ENCODE measurements at regions not wholly inside any gene's neighbourhood (a gene's known extent, or its start where the extent isn't known, plus 50 kb on each side); places are given as distances from the start of the nearest gene placed in this dataset.

DNA sequence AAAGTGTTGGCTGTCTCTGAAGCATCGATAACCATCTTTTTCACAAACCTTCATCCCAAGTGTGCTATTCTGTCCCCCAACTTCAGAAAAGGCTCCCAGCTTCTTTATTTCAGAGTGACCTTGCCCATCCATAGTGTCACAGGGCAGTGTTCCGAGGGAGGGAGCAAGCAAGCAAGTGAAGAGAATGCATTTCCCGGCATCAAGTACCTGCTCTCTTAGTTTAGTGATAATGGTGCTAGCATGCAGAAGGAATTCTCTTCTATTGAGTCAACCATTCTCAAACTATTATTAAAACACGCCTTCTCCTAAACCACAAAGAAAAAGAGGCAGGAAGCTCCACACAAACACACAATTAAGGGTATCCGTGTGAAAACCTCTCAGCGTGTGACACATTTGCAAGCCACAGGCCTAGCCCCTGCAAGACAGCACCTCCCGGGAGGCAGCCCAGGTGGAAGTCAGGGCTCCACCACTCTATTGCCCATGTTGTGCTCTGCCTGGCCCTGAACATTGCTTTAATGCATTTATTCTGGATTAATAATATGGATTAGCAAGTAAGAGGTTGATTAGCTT lies 504.9 kb downstream of the GALR1 start:
- TF ChIP-seq, protein P1, sequence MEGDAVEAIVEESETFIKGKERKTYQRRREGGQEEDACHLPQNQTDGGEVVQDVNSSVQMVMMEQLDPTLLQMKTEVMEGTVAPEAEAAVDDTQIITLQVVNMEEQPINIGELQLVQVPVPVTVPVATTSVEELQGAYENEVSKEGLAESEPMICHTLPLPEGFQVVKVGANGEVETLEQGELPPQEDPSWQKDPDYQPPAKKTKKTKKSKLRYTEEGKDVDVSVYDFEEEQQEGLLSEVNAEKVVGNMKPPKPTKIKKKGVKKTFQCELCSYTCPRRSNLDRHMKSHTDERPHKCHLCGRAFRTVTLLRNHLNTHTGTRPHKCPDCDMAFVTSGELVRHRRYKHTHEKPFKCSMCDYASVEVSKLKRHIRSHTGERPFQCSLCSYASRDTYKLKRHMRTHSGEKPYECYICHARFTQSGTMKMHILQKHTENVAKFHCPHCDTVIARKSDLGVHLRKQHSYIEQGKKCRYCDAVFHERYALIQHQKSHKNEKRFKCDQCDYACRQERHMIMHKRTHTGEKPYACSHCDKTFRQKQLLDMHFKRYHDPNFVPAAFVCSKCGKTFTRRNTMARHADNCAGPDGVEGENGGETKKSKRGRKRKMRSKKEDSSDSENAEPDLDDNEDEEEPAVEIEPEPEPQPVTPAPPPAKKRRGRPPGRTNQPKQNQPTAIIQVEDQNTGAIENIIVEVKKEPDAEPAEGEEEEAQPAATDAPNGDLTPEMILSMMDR (IDR thresholded peaks at IDR 0.05; ENCODE audit: low read depth, low read length) = no peak
- H3K4me3 ChIP-seq (ENCODE audit: low read depth, low read length) = no peak overlapping the region
- DNase-seq (ENCODE audit: low read depth, low spot score) = no peak
- in situ Hi-C loops (cut with HindIII; ENCODE audit: low sequenced_read_pairs) = no loop called here

DNA sequence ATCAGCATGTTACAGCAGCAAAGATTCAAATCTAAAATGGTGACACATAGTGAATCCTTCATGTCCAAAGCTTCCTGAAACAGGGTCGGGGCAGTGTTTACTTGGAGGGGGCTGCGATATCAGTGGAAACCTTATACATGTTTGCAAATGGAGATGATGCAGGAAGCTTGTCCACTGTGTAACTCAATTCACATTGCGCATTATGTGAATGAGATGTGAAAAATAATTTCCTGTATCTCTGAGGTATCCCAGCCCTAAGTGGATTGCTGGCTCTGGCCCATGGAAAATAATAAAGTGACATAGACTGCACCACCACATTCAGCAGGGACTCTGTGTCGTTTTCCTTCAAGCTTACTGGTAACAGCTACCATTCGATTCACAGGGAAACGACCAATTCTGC lies 505.5 kb downstream of the GALR1 start:
- TF ChIP-seq, protein P1 (IDR thresholded peaks at IDR 0.05; ENCODE audit: low read depth, low read length) = no peak
- no peak overlapping the region for H3K4me3 ChIP-seq (ENCODE audit: low read depth, low read length)
- in situ Hi-C loops (cut with HindIII; ENCODE audit: low sequenced_read_pairs) = no loop called here
- DNase-seq (ENCODE audit: low read depth, low spot score) = no peak

- in situ Hi-C loops (cut with HindIII; ENCODE audit: low sequenced_read_pairs) = no loop called here
- H3K4me3 ChIP-seq (ENCODE audit: low read depth, low read length) = no peak overlapping the region
- TF ChIP-seq, protein P1 (IDR thresholded peaks at IDR 0.05; ENCODE audit: low read depth, low read length) = no peak
- no peak for DNase-seq (ENCODE audit: low read depth, low spot score)
Measured at GRCh38 chr18:77761332-77761731, 511.7 kb downstream of the GALR1 start.

GRCh38 chr18:77762014-77762413 lies 512.4 kb downstream of the GALR1 start:
- in situ Hi-C loops (cut with HindIII; ENCODE audit: low sequenced_read_pairs) = no loop called here
- no peak overlapping the region for H3K4me3 ChIP-seq (ENCODE audit: low read depth, low read length)
- no peak for DNase-seq (ENCODE audit: low read depth, low spot score)
- TF ChIP-seq, protein P1 (IDR thresholded peaks at IDR 0.05; ENCODE audit: low read depth, low read length) = no peak

DNA sequence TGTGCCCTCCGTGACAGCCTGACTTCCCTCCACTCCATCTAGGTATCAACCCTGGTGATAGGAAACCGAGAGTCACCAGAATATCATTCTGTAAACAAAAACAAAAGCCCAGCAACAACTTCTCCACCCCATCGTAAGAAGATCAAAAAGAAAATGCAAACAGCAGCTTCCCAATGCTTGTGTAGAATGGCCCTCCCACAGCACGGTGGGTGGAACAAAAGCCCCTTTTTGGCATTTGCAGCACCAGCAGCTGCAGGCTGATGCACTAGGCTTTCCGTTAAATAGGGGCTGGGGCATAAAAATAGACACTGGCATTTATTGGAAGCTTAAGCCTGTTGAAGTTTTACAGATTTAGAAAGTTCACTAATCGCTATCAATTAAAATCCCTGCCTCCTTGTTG lies 513.0 kb downstream of the GALR1 start:
- DNase-seq (ENCODE audit: low read depth, low spot score) = no peak
- in situ Hi-C loops (cut with HindIII; ENCODE audit: low sequenced_read_pairs) = no loop called here
- TF ChIP-seq, protein P1 (IDR thresholded peaks at IDR 0.05; ENCODE audit: low read depth, low read length) = no peak
- no peak overlapping the region for H3K4me3 ChIP-seq (ENCODE audit: low read depth, low read length)

- no peak overlapping the region for H3K4me3 ChIP-seq (ENCODE audit: low read depth, low read length)
- in situ Hi-C loops (cut with HindIII; ENCODE audit: low sequenced_read_pairs) = no loop called here
- TF ChIP-seq, protein P1 (IDR thresholded peaks at IDR 0.05; ENCODE audit: low read depth, low read length) = no peak
- no peak for DNase-seq (ENCODE audit: low read depth, low spot score)
Measured at GRCh38 chr18:77763530-77764145, 514.0 kb downstream of the GALR1 start.

Measured in astrocyte of the spinal cord (primary cell).